ENCODE measurements at regions not wholly inside any gene's neighbourhood (a gene's known extent, or its start where the extent isn't known, plus 50 kb on each side); places are given as distances from the start of the nearest gene placed in this dataset.

DNA sequence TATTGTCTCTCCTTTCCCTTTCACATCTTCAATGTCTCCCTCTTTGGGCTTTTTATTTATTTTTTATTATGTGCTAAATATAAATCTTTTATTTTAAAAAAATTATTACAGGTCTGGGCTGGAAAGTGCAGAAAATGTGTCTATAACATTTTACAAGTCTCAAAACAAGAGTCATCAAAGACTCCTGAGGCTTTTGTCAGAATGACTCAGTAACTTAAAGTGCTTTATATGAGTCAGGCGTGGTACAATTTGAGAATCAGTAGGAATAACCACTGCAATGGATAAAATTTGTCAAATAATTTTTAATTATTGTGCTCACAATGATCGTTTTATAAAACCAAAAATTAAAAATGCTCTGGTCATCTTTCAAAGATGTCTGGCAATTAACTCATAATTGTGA lies 193.9 kb downstream of the MMUT start:
- Histone ChIP-seq H3K27ac (no peak overlapping the region), H3K4me3 (no peak overlapping the region), H3K4me1 (no peaks in the 10 kb centered on the region), H3K27me3 (no peaks in the 10 kb centered on the region), H3K9me3 (no peaks in the 10 kb centered on the region), H3K36me3 (no peaks in the 10 kb centered on the region)
- TF ChIP-seq, protein P1, sequence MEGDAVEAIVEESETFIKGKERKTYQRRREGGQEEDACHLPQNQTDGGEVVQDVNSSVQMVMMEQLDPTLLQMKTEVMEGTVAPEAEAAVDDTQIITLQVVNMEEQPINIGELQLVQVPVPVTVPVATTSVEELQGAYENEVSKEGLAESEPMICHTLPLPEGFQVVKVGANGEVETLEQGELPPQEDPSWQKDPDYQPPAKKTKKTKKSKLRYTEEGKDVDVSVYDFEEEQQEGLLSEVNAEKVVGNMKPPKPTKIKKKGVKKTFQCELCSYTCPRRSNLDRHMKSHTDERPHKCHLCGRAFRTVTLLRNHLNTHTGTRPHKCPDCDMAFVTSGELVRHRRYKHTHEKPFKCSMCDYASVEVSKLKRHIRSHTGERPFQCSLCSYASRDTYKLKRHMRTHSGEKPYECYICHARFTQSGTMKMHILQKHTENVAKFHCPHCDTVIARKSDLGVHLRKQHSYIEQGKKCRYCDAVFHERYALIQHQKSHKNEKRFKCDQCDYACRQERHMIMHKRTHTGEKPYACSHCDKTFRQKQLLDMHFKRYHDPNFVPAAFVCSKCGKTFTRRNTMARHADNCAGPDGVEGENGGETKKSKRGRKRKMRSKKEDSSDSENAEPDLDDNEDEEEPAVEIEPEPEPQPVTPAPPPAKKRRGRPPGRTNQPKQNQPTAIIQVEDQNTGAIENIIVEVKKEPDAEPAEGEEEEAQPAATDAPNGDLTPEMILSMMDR (IDR thresholded peaks at IDR 0.05): no peak
- no peak for DNase-seq
- intact Hi-C loops (cut with DNase I; ENCODE audit: low total_unique reads): no loop called here

DNA sequence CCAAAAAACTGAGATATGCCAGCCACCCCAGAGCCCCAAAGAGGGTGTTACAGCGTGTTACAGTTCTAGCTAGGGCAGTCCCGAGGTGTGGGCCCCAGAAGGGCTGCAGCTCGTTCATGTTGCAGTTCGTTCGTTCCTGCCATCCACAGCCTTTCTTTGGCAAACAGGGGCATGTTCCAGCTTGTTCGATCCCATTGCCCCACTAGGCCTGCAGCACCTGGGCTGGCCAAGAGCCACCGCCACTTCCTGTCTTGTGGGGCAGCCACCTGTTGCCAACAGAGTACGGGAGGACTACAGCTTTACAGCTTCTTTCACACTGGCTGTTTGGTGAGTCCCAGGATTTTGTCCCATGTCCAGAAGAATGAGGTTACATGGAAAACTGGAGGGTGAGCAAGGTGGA lies 198.1 kb downstream of the MMUT start:
- TF ChIP-seq, protein P1 (IDR thresholded peaks at IDR 0.05): no peak
- no peak overlapping the region for H3K27ac ChIP-seq
- H3K36me3 ChIP-seq: no peaks in the 10 kb centered on the region
- no peaks in the 10 kb centered on the region for H3K4me1 ChIP-seq
- no peak overlapping the region for H3K4me3 ChIP-seq
- H3K9me3 ChIP-seq: no peaks in the 10 kb centered on the region
- intact Hi-C loops (cut with DNase I; ENCODE audit: low total_unique reads): no loop called here
- peak in 1 of 2 donors; percentile 50 for DNase-seq
- no peaks in the 10 kb centered on the region for H3K27me3 ChIP-seq

DNA sequence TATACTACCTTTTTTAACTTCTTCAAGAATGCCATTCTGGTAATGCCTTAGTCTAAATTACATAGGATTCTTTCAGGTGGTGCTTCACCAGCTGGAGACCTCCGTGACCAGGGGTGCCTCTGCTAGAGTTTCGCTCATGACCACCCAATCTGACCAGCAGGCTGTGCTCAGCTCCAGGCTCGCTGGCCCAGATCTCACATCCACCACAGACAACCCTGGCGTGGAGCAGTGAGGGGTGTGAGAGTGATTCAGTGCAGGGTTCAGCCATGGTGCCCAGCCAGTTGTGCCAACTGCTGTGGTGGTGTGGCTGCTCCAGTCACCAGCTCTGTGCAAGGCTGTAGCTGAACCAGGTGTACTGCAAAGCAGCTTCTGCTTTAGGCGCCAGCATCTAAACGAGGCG lies 198.6 kb downstream of the MMUT start:
- TF ChIP-seq, protein P1 (IDR thresholded peaks at IDR 0.05): no peak
- intact Hi-C loops (cut with DNase I; ENCODE audit: low total_unique reads): no loop called here
- no peaks in the 10 kb centered on the region for H3K27me3 ChIP-seq
- H3K9me3 ChIP-seq: no peaks in the 10 kb centered on the region
- no peaks in the 10 kb centered on the region for H3K4me1 ChIP-seq
- H3K36me3 ChIP-seq: no peaks in the 10 kb centered on the region
- no peak for DNase-seq
- H3K4me3 ChIP-seq: no peak overlapping the region
- H3K27ac ChIP-seq: no peak overlapping the region

DNA sequence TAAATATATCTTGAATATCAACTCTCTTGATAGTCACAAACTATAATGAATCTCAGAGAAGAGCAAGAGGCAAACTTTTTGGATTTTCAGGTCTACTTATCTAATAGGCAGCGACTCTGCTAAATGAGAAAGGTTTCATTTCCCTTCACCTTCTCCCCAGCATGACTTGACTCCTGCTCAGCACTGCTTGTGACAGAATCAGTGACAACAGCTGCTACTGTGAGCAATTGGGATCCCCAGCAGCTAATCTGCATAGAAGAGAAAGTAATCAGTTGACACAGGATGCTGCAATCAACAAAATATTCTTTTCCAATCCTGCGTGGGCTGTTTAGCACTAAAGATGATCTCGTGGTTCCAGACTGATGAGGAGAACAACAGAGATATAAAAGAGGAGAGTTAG lies 205.5 kb downstream of the MMUT start:
- H3K9me3 ChIP-seq: no peaks in the 10 kb centered on the region
- no peaks in the 10 kb centered on the region for H3K27me3 ChIP-seq
- no peak overlapping the region for H3K27ac ChIP-seq
- DNase-seq: no peak
- H3K36me3 ChIP-seq: no peaks in the 10 kb centered on the region
- H3K4me3 ChIP-seq: no peak overlapping the region
- TF ChIP-seq, protein P1 (IDR thresholded peaks at IDR 0.05): no peak
- H3K4me1 ChIP-seq: no peaks in the 10 kb centered on the region
- intact Hi-C loops (cut with DNase I; ENCODE audit: low total_unique reads): no loop called here

DNA sequence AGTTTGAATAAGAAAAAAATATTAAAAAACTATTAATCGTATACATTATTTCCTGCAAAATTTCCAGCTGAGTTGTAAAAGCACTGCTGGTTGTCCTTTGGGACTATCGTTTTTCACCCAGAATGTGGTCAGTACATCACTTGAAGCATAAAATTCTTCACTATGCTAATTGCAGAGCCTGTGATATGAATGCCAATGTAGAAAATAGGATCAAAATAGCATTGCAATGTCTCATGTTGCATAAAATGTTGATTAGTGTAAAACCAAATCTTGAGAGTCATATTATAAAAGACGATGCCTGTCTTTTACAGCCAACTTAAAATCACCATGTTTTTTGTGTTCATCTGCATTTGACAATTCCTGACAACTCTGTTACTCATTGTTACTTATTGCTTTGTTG lies 207.7 kb downstream of the MMUT start:
- TF ChIP-seq, protein P1 (IDR thresholded peaks at IDR 0.05): no peak
- no peaks in the 10 kb centered on the region for H3K27me3 ChIP-seq
- no peak overlapping the region for H3K27ac ChIP-seq
- intact Hi-C loops (cut with DNase I; ENCODE audit: low total_unique reads): no loop called here
- H3K36me3 ChIP-seq: no peaks in the 10 kb centered on the region
- no peaks in the 10 kb centered on the region for H3K9me3 ChIP-seq
- H3K4me3 ChIP-seq: no peak overlapping the region
- DNase-seq: no peak
- no peaks in the 10 kb centered on the region for H3K4me1 ChIP-seq

DNA sequence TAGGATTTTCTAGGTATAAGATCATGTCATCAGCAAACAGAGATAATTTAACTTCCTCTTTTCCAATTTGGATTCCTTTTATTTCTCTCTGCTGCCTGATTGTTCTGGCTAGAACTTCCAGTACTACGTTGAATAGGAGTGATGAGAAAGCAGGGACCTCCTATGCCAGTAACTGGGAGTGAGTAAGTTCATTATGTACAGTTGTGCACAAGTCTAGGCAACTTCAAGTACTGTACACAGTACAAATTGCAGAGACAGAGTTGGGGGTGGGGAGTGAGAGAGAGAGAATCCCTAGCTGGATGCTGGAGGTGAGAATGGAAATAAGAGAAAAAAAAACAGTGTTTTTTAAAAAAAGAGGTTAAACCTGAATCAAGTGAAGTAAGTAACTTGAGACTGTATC lies 210.2 kb downstream of the MMUT start:
- Histone ChIP-seq H3K36me3 (no peaks in the 10 kb centered on the region), H3K4me1 (no peaks in the 10 kb centered on the region), H3K27me3 (no peaks in the 10 kb centered on the region), H3K9me3 (no peaks in the 10 kb centered on the region), H3K27ac (no peak overlapping the region), H3K4me3 (no peak overlapping the region)
- DNase-seq: no peak
- TF ChIP-seq, protein P1 (IDR thresholded peaks at IDR 0.05): no peak
- intact Hi-C loops (cut with DNase I; ENCODE audit: low total_unique reads): no loop called here
